ENCODE measurements at regions not wholly inside any gene's neighbourhood (a gene's known extent, or its start where the extent isn't known, plus 50 kb on each side); places are given as distances from the start of the nearest gene placed in this dataset.

DNA sequence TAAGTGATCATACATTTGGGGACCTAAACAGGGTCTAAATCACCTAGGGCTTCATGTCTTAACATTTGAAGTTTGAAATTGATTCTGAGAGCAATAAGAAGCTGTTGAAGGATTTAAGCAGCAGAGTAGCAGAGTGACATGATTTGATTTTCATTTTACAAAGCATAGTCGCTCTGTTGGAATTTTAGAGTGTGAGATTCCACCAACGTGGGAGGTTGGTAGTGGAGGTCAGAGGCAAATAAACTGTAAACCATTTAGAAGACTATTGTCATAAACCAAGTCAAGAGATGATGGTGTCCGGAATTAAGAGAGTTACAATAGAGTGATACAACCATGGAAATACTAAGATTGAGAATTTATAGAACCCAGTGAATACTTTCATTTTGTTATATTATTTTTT, 52.7 kb upstream of the ZDHHC17 start:
- no peaks in the 10 kb centered on the region for H3K36me3 ChIP-seq (ENCODE audit: control insufficient read depth, insufficient read depth, low read length)
- no peak for DNase-seq (ENCODE audit: low read depth)
- H3K4me3 ChIP-seq (ENCODE audit: low read depth, low read length): no peak overlapping the region
- no peaks in the 10 kb centered on the region for H3K27me3 ChIP-seq (ENCODE audit: control insufficient read depth, insufficient read depth, low read length)
- ChIA-PET CTCF (interaction anchor here (0.7 kb wide), 1 partner anchor 124 kb away, joined by 4 read pairs; no protein-coding TSS in a partner anchor), POLR2A (no interaction called here)
- TF ChIP-seq, protein P1, sequence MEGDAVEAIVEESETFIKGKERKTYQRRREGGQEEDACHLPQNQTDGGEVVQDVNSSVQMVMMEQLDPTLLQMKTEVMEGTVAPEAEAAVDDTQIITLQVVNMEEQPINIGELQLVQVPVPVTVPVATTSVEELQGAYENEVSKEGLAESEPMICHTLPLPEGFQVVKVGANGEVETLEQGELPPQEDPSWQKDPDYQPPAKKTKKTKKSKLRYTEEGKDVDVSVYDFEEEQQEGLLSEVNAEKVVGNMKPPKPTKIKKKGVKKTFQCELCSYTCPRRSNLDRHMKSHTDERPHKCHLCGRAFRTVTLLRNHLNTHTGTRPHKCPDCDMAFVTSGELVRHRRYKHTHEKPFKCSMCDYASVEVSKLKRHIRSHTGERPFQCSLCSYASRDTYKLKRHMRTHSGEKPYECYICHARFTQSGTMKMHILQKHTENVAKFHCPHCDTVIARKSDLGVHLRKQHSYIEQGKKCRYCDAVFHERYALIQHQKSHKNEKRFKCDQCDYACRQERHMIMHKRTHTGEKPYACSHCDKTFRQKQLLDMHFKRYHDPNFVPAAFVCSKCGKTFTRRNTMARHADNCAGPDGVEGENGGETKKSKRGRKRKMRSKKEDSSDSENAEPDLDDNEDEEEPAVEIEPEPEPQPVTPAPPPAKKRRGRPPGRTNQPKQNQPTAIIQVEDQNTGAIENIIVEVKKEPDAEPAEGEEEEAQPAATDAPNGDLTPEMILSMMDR (IDR thresholded peaks at IDR 0.05; ENCODE audit: insufficient read depth, low read depth, low read length): no peak

DNA sequence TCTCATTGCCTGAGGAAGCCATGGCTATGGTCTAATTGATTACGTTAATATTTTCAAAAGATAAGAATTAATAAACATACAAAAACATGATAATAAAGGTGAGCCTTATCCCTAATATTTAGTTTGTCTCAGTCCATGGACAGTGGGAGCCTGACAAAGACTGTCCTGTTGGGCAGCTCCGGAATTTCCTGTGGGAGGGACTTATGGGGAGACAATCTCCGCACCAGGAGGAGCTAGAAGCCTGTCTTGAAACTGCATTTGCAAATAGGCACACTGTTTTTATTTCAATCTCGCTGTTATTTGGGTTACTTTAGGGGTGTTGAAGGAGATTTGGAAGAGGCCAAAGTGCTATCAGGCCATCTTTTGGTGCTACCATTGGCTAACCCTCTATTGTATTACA, 50.8 kb upstream of the ZDHHC17 start:
- ChIA-PET POLR2A (interaction anchor here (0.6 kb wide), 1 partner anchor 80 kb away, joined by 3 read pairs; no protein-coding TSS in a partner anchor), CTCF (interaction anchor here (0.8 to 1.0 kb wide), 2 partner anchors 15 to 94 kb away, joined by 3 read pairs; no protein-coding TSS in a partner anchor)
- Histone ChIP-seq H3K36me3 (ENCODE audit: control insufficient read depth, insufficient read depth, low read length) (no peaks in the 10 kb centered on the region), H3K4me3 (ENCODE audit: low read depth, low read length) (no peak overlapping the region), H3K27me3 (ENCODE audit: control insufficient read depth, insufficient read depth, low read length) (no peaks in the 10 kb centered on the region)
- DNase-seq (ENCODE audit: low read depth): no peak
- TF ChIP-seq, protein P1 (IDR thresholded peaks at IDR 0.05; ENCODE audit: insufficient read depth, low read depth, low read length): no peak

DNA sequence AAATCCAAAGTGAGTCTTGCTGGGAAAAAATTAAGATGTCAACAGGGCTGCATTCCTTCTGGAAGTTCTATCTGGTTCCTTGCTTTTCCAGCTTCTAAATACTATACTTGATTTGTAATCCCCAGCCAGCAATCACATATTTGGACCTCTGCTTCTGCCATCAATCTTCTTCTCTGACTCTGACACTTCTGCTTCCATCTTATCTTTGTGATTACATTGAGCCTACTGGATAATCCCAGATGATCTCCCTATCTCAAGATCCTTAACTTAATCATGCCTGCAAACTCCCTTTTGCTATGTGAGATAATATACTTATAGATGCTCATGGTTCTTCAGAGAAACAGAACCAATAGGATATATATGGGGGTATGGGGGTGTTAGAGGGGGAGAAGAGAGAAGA, 49.9 kb upstream of the ZDHHC17 start:
- DNase-seq (ENCODE audit: low read depth): no peak

More for the DNA sequence above, 49.9 kb upstream of the ZDHHC17 start:
- CTCF ChIA-PET: interaction anchor here (1.0 kb wide), 1 partner anchor 16 kb away, joined by 3 read pairs; no protein-coding TSS in a partner anchor
- TF ChIP-seq, protein P1 (IDR thresholded peaks at IDR 0.05; ENCODE audit: insufficient read depth, low read depth, low read length): no peak
- Histone ChIP-seq H3K36me3 (ENCODE audit: control insufficient read depth, insufficient read depth, low read length) (no peaks in the 10 kb centered on the region), H3K4me3 (ENCODE audit: low read depth, low read length) (no peak overlapping the region), H3K27me3 (ENCODE audit: control insufficient read depth, insufficient read depth, low read length) (no peaks in the 10 kb centered on the region)
- POLR2A ChIA-PET: no interaction called here
